ENCODE measurements at regions not wholly inside any gene's neighbourhood (a gene's known extent, or its start where the extent isn't known, plus 50 kb on each side); places are given as distances from the start of the nearest gene placed in this dataset.

- H3K9me3 Mint-ChIP-seq (ENCODE audit: insufficient read depth), result no peaks in the 10 kb centered on the region
- no peak for ATAC-seq
- H3K36me3 Mint-ChIP-seq (ENCODE audit: low read depth), result peaks cover 6% of the 10 kb centered on the region
- H3K27me3 Mint-ChIP-seq (ENCODE audit: low read depth), result no peaks in the 10 kb centered on the region
- H3K27ac Mint-ChIP-seq, result no peak overlapping the region
- H3K4me3 Mint-ChIP-seq, result no peak overlapping the region
- H3K4me1 Mint-ChIP-seq (ENCODE audit: low read depth), result peaks cover 7% of the 10 kb centered on the region
- no peak for DNase-seq
- ChIA-PET CTCF (no interaction called here), POLR2A (no interaction called here)
These were observed 120.0 kb upstream of the CITED2 start for GRCh38 chr6:139494376-139494990.

- Mint-ChIP-seq H3K27me3 (ENCODE audit: low read depth) (no peaks in the 10 kb centered on the region), H3K4me1 (ENCODE audit: low read depth) (peaks cover 7% of the 10 kb centered on the region), H3K27ac (no peak overlapping the region), H3K36me3 (ENCODE audit: low read depth) (peaks cover 6% of the 10 kb centered on the region), H3K9me3 (ENCODE audit: insufficient read depth) (no peaks in the 10 kb centered on the region), H3K4me3 (no peak overlapping the region)
- ATAC-seq, result peak; percentile 42
- DNase-seq, result peak; percentile 31
- CTCF ChIA-PET, result interaction anchor here (1.1 kb wide), 1 partner anchor 117 kb away, joined by 4 read pairs; no protein-coding TSS in a partner anchor
- POLR2A ChIA-PET, result no interaction called here
These were observed 116.0 kb upstream of the CITED2 start for GRCh38 chr6:139490482-139490881.

GRCh38 chr6:139486476-139486799, 112.0 kb upstream of the CITED2 start:
- Mint-ChIP-seq H3K36me3 (ENCODE audit: low read depth) (peaks cover 6% of the 10 kb centered on the region), H3K4me3 (no peak overlapping the region), H3K27me3 (ENCODE audit: low read depth) (no peaks in the 10 kb centered on the region), H3K4me1 (ENCODE audit: low read depth) (peaks cover 7% of the 10 kb centered on the region), H3K9me3 (ENCODE audit: insufficient read depth) (no peaks in the 10 kb centered on the region), H3K27ac (no peak overlapping the region)
- ChIA-PET POLR2A (no interaction called here), CTCF (no interaction called here)
- DNase-seq (no peak), ATAC-seq (no peak)

DNA sequence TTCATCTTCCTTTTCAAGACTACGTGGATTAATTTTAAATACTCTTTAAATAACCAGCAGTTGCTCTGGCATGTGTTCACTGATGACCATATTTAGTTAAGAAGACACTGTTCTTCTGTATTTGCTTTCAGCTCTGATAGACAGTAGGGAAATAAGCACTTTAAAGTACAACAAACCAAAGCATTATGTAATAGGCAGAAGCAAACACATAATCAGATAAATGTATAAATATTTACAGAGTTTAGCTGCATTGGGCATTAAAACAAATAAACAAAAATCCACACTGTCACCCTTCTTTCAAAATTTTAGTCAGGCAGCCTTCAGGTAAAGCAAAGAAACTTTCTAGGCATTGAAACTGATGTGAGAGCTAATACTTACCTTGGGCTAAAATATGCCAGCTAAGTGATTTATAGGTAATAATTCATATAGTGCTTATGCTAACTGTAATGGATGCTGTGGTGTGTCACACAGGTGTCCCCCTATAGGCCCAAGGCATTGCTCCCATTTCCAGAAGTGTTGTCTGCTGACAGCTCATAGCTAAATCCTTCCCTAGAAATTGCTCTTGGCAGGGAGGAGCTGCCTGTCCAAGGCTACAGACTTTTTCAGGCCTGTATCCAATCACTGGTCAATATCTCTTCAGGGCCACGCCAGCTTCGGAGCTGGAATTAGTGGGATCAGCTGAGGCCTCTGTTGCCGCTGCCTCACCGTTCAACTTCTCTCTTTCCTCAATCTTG, 111.5 kb upstream of the CITED2 start:
- peaks cover 6% of the 10 kb centered on the region for H3K4me1 Mint-ChIP-seq (ENCODE audit: low read depth)
- no peak overlapping the region for H3K27ac Mint-ChIP-seq
- DNase-seq, result no peak
- no peak overlapping the region for H3K4me3 Mint-ChIP-seq
- no peaks in the 10 kb centered on the region for H3K27me3 Mint-ChIP-seq (ENCODE audit: low read depth)
- peaks cover 5% of the 10 kb centered on the region for H3K36me3 Mint-ChIP-seq (ENCODE audit: low read depth)
- ATAC-seq, result no peak
- CTCF ChIA-PET, result no interaction called here
- no peaks in the 10 kb centered on the region for H3K9me3 Mint-ChIP-seq (ENCODE audit: insufficient read depth)
- POLR2A ChIA-PET, result no interaction called here

- no peak for ATAC-seq
- CTCF ChIA-PET, result no interaction called here
- no peak overlapping the region for H3K4me3 Mint-ChIP-seq
These were observed 110.7 kb upstream of the CITED2 start for GRCh38 chr6:139485185-139485584.

DNA sequence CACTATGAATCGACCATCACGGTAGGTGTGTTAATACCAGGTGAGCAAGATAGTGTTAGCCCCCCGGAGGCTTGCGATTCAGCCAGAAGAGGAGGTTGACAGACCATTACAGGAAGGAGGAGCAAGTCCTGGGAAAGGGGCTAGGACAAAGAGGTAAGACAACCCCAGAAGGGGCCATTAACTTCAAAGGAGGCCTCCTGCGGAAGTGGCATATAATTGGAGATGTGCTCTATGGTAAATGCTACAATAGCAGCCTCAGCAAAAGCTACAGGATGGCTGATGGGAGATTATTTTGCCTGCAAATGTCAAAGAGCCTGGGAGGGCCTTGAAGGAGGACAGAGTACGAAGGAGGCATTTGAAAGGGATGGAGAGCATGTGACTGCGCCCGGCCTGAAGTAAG, 108.6 kb upstream of the CITED2 start:
- DNase-seq (no peak), ATAC-seq (no peak)
- CTCF ChIA-PET, result interaction anchor here (0.6 kb wide), 1 partner anchor 196 kb away, joined by 3 read pairs; no protein-coding TSS in a partner anchor
- Mint-ChIP-seq H3K4me3 (no peak overlapping the region), H3K36me3 (ENCODE audit: low read depth) (no peaks in the 10 kb centered on the region), H3K27me3 (ENCODE audit: low read depth) (no peaks in the 10 kb centered on the region), H3K4me1 (ENCODE audit: low read depth) (no peaks in the 10 kb centered on the region), H3K9me3 (ENCODE audit: insufficient read depth) (no peaks in the 10 kb centered on the region), H3K27ac (no peak overlapping the region)
- POLR2A ChIA-PET, result no interaction called here

More at GRCh38 chr6:139485185-139485584, 110.7 kb upstream of the CITED2 start:
- POLR2A ChIA-PET, result no interaction called here
- Mint-ChIP-seq H3K36me3 (ENCODE audit: low read depth) (no peaks in the 10 kb centered on the region), H3K4me1 (ENCODE audit: low read depth) (peaks cover under 1% of the 10 kb centered on the region), H3K27me3 (ENCODE audit: low read depth) (no peaks in the 10 kb centered on the region), H3K27ac (no peak overlapping the region), H3K9me3 (ENCODE audit: insufficient read depth) (no peaks in the 10 kb centered on the region)
- no peak for DNase-seq

DNA sequence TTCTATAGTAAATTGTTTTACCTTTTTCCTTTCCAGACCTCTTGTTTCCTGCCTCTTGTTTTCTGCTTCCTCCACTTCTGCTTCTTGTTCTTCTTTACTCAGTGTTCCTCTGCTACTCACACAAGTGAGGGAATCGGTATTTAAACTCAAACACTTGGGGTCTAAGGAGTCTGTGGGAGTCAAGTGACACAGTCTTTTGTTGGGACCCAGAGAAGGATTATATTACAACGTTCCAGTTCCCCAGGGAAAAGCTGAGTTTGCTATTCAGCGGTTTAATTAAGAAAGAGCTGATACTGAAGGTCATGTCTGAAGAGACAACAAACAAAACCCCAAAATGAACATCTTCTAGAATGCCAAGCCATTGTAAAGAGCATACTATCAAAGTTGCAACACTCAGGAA, 107.8 kb upstream of the CITED2 start:
- H3K4me3 Mint-ChIP-seq, result no peak overlapping the region
- no peaks in the 10 kb centered on the region for H3K9me3 Mint-ChIP-seq (ENCODE audit: insufficient read depth)
- H3K27ac Mint-ChIP-seq, result no peak overlapping the region
- ChIA-PET POLR2A (no interaction called here), CTCF (no interaction called here)
- no peaks in the 10 kb centered on the region for H3K36me3 Mint-ChIP-seq (ENCODE audit: low read depth)
- peaks cover 4% of the 10 kb centered on the region for H3K27me3 Mint-ChIP-seq (ENCODE audit: low read depth)
- no peaks in the 10 kb centered on the region for H3K4me1 Mint-ChIP-seq (ENCODE audit: low read depth)
- ATAC-seq, result no peak
- DNase-seq, result no peak

DNA sequence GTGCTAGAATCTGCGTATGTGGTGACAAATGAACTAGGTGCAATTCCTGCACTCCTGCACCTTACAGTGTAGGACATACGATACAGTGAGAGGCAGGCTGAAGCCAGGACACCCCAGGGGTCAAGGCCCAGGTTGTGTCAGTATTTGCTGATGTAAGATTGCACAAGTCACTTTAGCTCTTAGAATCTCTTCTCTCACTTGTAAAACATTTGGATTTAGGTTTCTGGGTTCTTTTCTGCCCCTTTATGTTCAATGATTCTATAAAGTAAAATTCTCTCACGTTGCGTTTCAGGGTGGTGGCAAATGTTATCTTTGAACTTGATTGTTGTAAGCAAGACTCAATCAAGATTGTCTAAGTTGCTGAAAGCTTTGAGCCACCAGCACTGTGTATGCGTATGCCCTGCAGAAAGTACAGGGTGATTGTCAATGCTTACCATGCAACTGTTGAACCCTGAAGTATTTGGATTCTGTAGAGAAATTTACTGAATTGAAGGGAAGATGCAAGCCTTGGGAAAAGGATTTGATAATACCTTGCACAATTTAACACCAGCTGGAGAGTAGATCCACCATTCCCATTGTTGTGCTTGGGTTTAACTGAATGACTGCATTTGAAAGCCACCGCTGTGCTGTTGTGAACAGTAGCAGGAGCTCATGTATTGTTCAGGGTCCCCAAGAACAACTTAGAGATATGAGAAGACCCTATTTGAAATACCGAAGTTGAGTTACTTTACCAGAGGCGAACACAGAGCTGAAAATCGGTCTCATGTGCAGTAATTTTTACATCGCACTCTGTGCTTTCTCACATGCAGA, 106.1 kb upstream of the CITED2 start:
- DNase-seq, result no peak
- H3K27me3 Mint-ChIP-seq (ENCODE audit: low read depth), result peaks cover 11% of the 10 kb centered on the region
- CTCF ChIA-PET, result no interaction called here
- POLR2A ChIA-PET, result no interaction called here
- no peaks in the 10 kb centered on the region for H3K9me3 Mint-ChIP-seq (ENCODE audit: insufficient read depth)
- no peak for ATAC-seq
- no peaks in the 10 kb centered on the region for H3K36me3 Mint-ChIP-seq (ENCODE audit: low read depth)
- no peak overlapping the region for H3K27ac Mint-ChIP-seq
- no peak overlapping the region for H3K4me3 Mint-ChIP-seq
- H3K4me1 Mint-ChIP-seq (ENCODE audit: low read depth), result no peaks in the 10 kb centered on the region

DNA sequence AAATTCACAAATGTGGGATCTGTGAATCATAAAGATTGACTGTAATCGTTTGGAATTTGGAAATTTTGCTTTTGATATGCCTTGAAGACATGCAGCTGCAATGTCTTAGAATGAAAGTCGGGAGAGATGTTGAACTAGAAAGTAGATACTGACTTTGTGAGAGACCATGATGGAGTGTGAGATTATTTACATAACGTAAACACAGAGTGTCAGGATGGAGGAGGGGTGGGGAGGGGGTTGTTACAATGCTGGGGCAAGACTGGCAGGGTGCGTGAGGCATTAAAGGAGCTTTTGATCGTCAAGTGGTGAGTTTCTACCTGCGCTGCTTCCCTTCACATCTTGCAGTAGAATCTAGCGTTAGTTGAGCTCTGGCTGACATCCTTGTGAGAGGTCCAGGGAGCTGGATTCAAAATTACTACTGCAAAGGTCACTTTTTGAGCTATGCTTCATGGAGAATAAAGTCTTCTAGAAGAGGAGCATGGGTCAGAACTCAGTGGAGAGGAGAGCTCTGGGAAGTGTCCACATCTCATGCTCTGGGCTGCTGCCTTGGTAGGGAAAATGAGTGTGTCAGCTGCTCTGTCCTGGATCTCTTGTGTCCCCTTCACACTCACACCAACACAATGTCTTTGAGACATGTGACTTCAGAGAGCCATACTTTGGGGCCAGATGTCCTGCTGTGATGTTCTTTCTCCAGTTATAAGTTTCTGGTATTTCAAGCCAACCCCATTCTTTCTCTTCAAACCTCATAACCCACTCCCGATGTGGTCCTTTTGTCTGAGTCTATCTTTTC, 105.2 kb upstream of the CITED2 start:
- CTCF ChIA-PET, result no interaction called here
- peaks cover 11% of the 10 kb centered on the region for H3K27me3 Mint-ChIP-seq (ENCODE audit: low read depth)
- no peaks in the 10 kb centered on the region for H3K36me3 Mint-ChIP-seq (ENCODE audit: low read depth)
- no peak overlapping the region for H3K27ac Mint-ChIP-seq
- H3K9me3 Mint-ChIP-seq (ENCODE audit: insufficient read depth), result no peaks in the 10 kb centered on the region
- POLR2A ChIA-PET, result no interaction called here
- ATAC-seq, result no peak
- H3K4me1 Mint-ChIP-seq (ENCODE audit: low read depth), result no peaks in the 10 kb centered on the region
- H3K4me3 Mint-ChIP-seq, result no peak overlapping the region
- DNase-seq, result no peak

- ChIA-PET POLR2A (no interaction called here), CTCF (no interaction called here)
- Mint-ChIP-seq H3K4me3 (no peak overlapping the region), H3K4me1 (ENCODE audit: low read depth) (no peaks in the 10 kb centered on the region), H3K27me3 (ENCODE audit: low read depth) (peaks cover 11% of the 10 kb centered on the region), H3K9me3 (ENCODE audit: insufficient read depth) (no peaks in the 10 kb centered on the region), H3K27ac (no peak overlapping the region), H3K36me3 (ENCODE audit: low read depth) (no peaks in the 10 kb centered on the region)
- ATAC-seq, result no peak
- no peak for DNase-seq
These were observed 101.2 kb upstream of the CITED2 start for GRCh38 chr6:139475646-139476045.

DNA sequence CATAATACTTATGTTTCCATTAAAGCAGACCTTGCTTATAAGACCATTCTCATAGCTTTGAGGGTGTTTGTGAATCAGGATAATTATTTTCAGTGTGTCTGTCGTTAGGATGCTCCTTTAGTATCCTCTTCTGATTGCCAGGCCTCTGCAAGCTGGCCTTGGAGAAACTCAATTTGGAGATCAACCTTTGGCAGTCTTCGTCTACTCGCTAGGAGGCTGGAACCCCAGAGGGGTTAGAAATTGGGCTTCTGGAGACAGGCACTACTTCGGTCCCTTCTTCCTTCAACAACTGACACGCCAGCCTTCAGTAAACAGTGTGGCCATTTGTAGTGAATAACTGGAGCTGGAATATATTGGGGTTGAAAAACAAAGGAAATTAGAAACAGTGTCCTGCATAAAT, 100.8 kb upstream of the CITED2 start:
- ChIA-PET CTCF (no interaction called here), POLR2A (no interaction called here)
- H3K4me1 Mint-ChIP-seq (ENCODE audit: low read depth), result no peaks in the 10 kb centered on the region

More for the DNA sequence above, 100.8 kb upstream of the CITED2 start:
- DNase-seq, result no peak
- peaks cover 11% of the 10 kb centered on the region for H3K27me3 Mint-ChIP-seq (ENCODE audit: low read depth)
- no peak overlapping the region for H3K4me3 Mint-ChIP-seq
- H3K9me3 Mint-ChIP-seq (ENCODE audit: insufficient read depth), result no peaks in the 10 kb centered on the region
- ATAC-seq, result no peak
- no peaks in the 10 kb centered on the region for H3K36me3 Mint-ChIP-seq (ENCODE audit: low read depth)
- no peak overlapping the region for H3K27ac Mint-ChIP-seq

Measured in activated CD8-positive, alpha-beta T cell treated with anti-CD3 and anti-CD28 coated beads, Interleukin-2, amount 10 ng/mL, durations not matched to agents 7 days and 5 days (primary cell).